Fibroblast of villous mesenchyme (primary cell): ENCODE measurements at regions not wholly inside any gene's neighbourhood (a gene's known extent, or its start where the extent isn't known, plus 50 kb on each side); places are given as distances from the start of the nearest gene placed in this dataset.

Experiments
- DNase-seq: peaks from one replicate; pipeline ENCODE4 v3.0.0-alpha.2; 2010; ENCODE audit warnings: low read depth
- H3K4me3 ChIP-seq: 2 replicates; pipeline ENCODE4 v1.5.1; 2011; ENCODE audit warnings: low read depth, mild to moderate bottlenecking, low read length
- CTCF ChIP-seq: IDR thresholded peaks from 2 replicates; pipeline ENCODE4 v1.5.1; 2012; ENCODE audit warnings: low read depth, mild to moderate bottlenecking, low read length; ENCODE audit not compliant: insufficient read depth

GRCh38 chr18:8894823-8895222, 189.5 kb downstream of the MTCL1 start:
- no peak overlapping the region for H3K4me3 ChIP-seq
- no peak for DNase-seq
- no peak for TF ChIP-seq CTCF

- no peak for TF ChIP-seq CTCF
- no peak for DNase-seq
Observed at GRCh38 chr18:8895341-8895740, 190.0 kb downstream of the MTCL1 start.

GRCh38 chr18:8895987-8896619, 190.7 kb downstream of the MTCL1 start:
- no peak for TF ChIP-seq CTCF
- no peak overlapping the region for H3K4me3 ChIP-seq
- DNase-seq = peak; percentile 58

More at GRCh38 chr18:8895341-8895740, 190.0 kb downstream of the MTCL1 start:
- no peak overlapping the region for H3K4me3 ChIP-seq

GRCh38 chr18:8899000-8899399, 193.6 kb downstream of the MTCL1 start:
- H3K4me3 ChIP-seq = no peak overlapping the region
- no peak for DNase-seq
- no peak for TF ChIP-seq CTCF

- no peak overlapping the region for H3K4me3 ChIP-seq
- TF ChIP-seq CTCF = no peak
- DNase-seq = no peak
Observed at GRCh38 chr18:8900552-8900951, 195.2 kb downstream of the MTCL1 start.

GRCh38 chr18:8901019-8901418, 195.7 kb downstream of the MTCL1 start:
- no peak for TF ChIP-seq CTCF
- DNase-seq = no peak
- no peak overlapping the region for H3K4me3 ChIP-seq

GRCh38 chr18:8904316-8904715, 198.2 kb upstream of the NDUFV2 start:
- TF ChIP-seq CTCF = no peak
- H3K4me3 ChIP-seq = no peak overlapping the region
- DNase-seq = no peak
